RPMI7951 (cell line): ENCODE measurements at regions not wholly inside any gene's neighbourhood (a gene's known extent, or its start where the extent isn't known, plus 50 kb on each side); places are given as distances from the start of the nearest gene placed in this dataset.
A peak's percentile ranks its signal among the peaks of the same experiment; 100 is the strongest.

Source experiments
- DNase-seq: peaks from one replicate; pipeline ENCODE4 v3.0.0-alpha.2; 2012; ENCODE audit warnings: low read depth

DNA sequence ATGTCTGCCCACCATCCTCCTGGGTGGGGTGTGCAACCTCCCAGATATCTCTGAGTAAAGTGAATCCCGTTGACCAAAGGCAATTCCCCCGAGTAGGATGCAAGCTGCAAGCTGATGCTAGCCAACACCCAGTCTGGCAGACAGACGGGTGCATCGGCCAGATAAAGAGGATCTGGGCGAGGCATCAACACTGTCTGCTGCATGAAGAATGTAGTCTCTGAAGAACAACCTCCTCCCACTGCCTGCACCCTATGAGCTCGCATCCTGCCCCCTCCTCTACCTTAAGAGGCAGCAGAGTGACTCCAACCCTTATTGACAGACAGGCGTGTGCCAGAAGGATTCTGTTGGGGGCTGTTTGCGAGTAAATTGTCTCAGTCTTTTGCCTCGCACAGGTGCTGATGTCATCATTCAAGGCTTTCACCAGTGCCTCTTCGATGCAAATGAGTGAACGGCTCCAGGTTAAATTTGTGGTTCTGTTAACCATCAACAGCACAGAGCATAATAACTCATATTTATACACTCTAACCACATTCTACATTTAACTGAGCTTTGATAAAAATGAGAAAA, 546.9 kb downstream of the BCOR start:
- DNase-seq: no peak

DNA sequence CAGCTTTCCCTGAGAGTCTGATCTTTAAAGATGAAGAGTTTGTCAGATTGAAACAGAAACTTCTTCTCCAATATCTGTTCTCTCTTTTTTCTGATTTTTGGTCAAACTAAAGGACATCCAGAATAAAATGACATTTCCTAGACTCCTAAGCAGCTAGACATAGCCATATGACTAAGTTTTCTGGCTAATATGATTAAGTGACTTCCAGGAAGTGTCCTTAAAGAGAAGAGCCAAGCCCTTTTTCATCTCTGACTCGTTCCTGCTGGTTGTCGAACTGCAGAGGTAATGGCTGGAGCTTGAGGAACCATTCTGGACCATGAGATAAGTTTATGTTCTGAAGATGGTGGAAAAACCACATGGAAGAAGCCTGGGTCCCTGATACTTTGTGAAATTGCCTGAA, 546.0 kb downstream of the BCOR start:
- DNase-seq: no peak

- no peak for DNase-seq
Observed at GRCh38 chrX:39555431-39555830, 542.3 kb downstream of the BCOR start.

GRCh38 chrX:39556056-39556455, 541.7 kb downstream of the BCOR start:
- no peak for DNase-seq

DNA sequence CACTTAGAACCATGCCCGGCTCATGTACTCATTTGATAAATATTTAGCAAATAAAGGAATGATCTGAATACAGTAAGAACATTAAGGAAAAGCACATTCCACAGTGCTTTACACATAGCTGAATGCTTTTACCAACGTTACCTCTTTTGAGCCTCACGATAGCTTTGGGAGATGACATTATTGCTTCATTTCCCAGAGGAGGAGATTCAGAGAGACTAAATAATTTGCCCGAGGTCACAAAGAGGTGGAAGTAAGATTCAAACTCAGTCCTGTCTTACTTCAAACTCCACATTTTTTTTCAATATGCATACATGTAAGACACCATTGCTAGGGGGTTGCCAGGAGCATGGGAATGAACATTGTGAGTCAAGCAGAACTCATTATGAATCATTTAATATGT, 538.5 kb downstream of the BCOR start:
- peak; percentile 10 for DNase-seq

- DNase-seq: no peak
Observed at GRCh38 chrX:39560271-39560670, 537.5 kb downstream of the BCOR start.

GRCh38 chrX:39563178-39563577, 534.6 kb downstream of the BCOR start:
- DNase-seq: no peak

GRCh38 chrX:39564751-39565150, 533.0 kb downstream of the BCOR start:
- DNase-seq: no peak

DNA sequence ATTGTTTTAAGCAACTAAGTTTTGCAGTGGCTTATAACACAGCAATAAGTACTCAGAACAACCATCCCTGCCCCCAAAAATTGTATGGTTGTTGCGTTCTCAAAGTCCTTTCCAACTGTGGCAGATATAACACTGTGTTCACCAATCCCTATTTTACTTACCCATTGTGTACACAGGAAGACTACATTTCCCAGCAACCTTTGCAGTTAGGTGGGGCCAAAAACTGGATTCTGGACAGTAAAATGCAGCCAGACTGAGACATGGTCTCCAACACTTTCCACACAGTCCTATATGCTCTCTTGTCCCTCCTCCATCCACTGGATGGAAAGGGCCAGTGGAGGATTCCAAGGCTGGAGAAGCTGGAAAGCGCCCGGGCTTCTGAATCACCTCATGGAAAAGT, 523.6 kb downstream of the BCOR start:
- no peak for DNase-seq

GRCh38 chrX:39576041-39576872, 521.5 kb downstream of the BCOR start:
- DNase-seq: no peak

DNA sequence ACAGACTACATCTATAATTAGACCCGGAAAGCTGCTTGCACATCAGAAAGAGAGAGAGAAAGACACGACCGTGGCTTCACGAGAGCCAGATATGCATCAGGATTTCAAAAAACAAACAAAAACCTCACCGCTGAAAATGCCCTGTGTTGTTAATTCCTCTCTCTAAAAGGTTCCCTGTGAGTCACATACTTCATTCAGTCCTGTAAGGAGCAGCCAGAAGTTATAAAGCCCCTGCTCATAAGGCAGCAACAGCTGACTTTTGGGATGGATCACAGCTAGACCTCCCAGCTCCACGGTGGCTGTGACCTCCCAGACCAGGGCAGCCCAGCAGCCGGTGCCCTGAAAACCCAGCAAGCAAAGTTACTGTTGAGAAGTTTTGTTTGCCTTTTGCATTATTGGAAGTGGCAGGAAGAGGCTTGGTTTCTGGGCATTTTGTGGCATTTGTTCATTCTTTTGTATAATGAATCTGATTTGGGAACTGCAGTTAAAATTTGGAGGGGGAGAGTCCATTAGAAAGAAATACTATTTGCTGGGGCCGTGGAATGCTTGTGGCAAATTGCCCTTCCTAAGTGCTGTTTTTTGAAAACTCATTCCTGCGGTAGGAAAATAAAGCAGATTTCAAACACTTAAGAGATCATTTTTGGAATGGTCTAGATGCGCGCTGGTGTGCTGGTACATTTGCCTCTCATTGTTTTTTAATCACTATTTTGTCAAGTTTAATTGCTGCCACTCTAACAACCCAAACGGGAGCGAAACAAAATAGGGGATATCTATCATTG, 520.4 kb downstream of the BCOR start:
- DNase-seq: peak; percentile 48

GRCh38 chrX:39577985-39578869, 519.5 kb downstream of the BCOR start:
- DNase-seq: peak; percentile 68

DNA sequence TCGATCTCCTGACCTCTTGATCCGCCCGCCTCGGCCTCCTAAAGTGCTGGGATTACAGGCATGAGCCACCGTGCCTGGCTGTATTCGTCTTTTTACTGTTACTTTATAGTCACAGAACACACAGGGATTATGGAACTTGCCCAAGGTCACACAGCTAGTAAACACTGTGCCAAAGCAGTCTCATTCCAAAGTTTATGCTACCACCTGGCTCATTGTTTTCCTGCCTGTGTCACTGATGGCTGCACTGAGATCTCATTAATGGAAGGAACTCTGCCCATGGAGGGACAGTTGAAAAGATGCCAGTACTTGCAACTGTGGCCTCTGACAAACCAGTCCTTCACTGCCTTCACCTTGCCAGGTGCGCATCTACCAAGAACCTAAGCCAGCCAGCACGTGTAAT, 517.7 kb downstream of the BCOR start:
- DNase-seq: no peak

GRCh38 chrX:39581411-39581810, 516.3 kb downstream of the BCOR start:
- no peak for DNase-seq

DNA sequence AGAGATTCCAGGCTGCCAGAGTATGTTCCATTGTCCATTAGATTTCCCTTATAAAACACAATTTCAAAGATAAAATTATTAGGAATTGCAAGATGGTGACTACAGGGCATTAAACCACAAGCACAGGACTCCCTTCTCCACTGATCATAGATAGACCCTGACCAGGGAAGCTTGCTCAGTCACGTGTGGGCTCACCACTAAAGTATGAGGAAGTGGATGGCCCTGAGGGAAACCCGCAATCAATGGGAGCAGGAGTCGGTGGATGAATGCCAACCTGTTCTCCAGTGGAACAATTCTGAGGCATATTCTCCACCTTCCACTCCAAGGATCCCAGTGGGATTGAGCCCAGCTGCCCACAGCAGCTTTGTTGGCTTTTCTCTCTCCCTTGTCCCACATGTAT, 515.7 kb downstream of the BCOR start:
- peak; percentile 83 for DNase-seq

DNA sequence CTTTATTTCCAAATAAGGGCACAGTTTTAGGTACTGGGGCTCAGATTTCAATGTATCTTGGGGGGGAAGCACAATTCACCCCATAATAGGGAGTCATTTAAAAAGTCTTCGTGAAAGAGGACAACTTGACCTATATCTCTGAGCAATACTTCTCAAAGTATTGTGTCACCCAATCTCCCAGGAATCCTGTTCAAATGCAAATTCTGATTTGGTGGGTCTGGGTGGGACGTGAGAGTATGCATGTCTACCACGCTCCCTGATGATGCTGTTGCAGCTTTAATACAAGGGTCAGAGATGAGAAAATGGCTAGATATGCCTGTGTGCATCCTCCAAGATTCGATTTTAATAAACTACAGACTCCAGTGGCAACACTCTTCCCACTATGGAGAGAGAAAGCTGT, 514.8 kb downstream of the BCOR start:
- no peak for DNase-seq

DNA sequence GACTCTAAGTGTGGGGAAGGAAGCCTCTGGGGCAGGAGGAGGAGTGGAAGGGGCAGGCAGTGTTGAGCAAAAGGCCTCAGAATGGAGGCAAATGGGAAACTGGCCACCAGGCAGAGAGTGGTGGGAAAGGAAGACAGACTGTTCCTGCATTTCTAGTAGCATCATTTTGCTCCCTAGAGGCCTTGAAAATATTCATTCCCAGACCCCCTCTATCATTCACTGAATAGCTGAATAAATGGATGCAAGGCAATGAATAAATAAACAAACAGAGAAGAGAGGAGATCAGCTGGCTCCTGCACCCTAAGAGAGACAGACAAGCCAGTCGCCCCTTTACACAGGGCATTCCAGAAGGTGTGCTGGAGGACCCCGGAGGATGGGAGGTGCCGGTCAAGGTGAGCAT, 511.9 kb downstream of the BCOR start:
- DNase-seq: no peak

DNA sequence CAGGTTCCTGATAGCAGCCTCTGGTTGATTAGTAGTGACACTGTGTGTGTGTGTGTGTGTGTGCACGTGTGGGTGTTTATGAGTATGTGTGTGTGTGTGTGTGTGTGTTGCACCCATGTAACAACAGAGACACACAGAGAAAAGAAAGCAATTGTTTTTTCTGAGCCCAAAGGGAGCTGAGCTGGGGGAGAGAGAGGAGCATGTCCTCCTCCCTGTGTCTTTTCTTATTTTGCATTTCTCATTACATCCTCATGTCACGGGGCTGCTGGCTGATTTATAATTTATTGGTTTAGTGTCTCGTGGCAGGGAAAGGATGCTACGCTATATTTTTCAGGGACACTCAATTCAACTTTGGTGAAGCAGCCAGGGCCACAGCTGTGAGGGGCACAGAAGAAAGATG, 511.4 kb downstream of the BCOR start:
- no peak for DNase-seq

GRCh38 chrX:39591099-39591498, 506.7 kb downstream of the BCOR start:
- DNase-seq: no peak

- peak; percentile 67 for DNase-seq
Observed at GRCh38 chrX:39592776-39593175, 505.0 kb downstream of the BCOR start.

- DNase-seq: no peak
Observed at GRCh38 chrX:39595977-39596376, 501.8 kb downstream of the BCOR start.

DNA sequence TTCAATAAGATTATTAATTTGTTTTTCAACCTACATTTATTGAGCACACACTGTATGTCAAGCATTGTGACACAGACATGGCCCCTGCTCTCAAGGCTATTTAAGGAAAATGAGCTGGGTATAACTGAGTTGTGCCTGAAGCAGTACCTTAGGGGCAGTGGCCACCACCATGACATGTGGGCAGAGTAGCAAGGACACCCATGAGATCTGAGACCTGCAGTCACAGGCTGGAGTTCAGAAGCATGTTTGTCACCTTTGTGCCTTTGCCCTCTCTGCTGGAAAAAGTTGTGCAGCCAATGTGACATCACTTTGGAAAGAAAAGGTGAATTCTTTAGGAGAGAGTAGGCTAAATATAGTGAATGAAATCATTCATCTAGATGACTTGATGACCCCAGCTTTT, 501.3 kb downstream of the BCOR start:
- DNase-seq: no peak
